GM12891 (cell line): ENCODE measurements at regions not wholly inside any gene's neighbourhood (a gene's known extent, or its start where the extent isn't known, plus 50 kb on each side); places are given as distances from the start of the nearest gene placed in this dataset.

Experiments used
- PAX5 ChIP-seq: IDR thresholded peaks from 2 replicates; pipeline ENCODE4 v1.6.1; 2011; ENCODE audit warnings: low read length, moderate library complexity, mild to moderate bottlenecking; ENCODE audit not compliant: insufficient read depth, severe bottlenecking
- POLR2A ChIP-seq: IDR thresholded peaks from 2 replicates; pipeline ENCODE4 v1.6.1; 2011; ENCODE audit warnings: low read depth, low read length, control low read depth
- POLR2AphosphoS5 ChIP-seq: IDR thresholded peaks from 2 replicates; pipeline ENCODE4 v1.6.1; 2011; ENCODE audit warnings: low read depth, low read length, control low read depth
- POU2F2 ChIP-seq: IDR thresholded peaks from 2 replicates; pipeline ENCODE4 v1.6.1; 2011; ENCODE audit warnings: low read depth, mild to moderate bottlenecking, control low read depth, low read length, moderate library complexity
- SPI1 ChIP-seq: IDR thresholded peaks from 2 replicates; pipeline ENCODE4 v1.6.1; 2011; ENCODE audit warnings: low read depth, low read length, control low read depth
- TAF1 ChIP-seq: IDR thresholded peaks from 2 replicates; pipeline ENCODE4 v1.6.1; 2011; ENCODE audit warnings: low read depth, low read length, control low read depth

DNA sequence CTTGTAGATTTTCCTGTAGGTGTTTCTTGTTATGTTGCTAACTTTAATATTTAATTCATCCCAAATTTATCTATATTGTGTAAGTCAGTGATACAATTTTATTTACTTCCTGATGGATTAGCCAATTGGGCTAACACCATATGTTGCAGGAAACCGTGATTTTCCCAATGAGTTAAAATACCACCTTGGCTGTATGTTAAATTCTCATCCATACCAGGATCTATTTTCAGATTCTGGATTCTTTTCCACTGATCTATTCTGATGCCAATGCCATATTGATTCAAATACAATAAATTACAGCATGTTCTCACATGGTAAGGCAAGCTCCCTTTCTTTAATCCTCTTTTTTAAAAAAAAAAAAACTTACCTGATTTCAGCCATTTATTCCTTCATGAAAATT is 85.8 kb upstream of the DNAJC10 start:
- TF ChIP-seq TAF1 (no peak), POLR2A (no peak), POLR2AphosphoS5 (no peak), PAX5 (no peak), SPI1 (no peak), POU2F2 (no peak)
